Type B pancreatic cell (in vitro differentiated cells): ENCODE measurements at regions not wholly inside any gene's neighbourhood (a gene's known extent, or its start where the extent isn't known, plus 50 kb on each side); places are given as distances from the start of the nearest gene placed in this dataset.

Experiments
- DNase-seq: peaks from one replicate; pipeline ENCODE4 v3.0.0; 2021; ENCODE audit warnings: mixed read lengths; ENCODE audit not compliant: unreplicated experiment; ENCODE audit errors: extremely low spot score
- H3K27ac Mint-ChIP-seq: 2 replicates; pipeline ENCODE4 v1.8.0; 2021; ENCODE audit warnings: mild to moderate bottlenecking, mixed read lengths
- H3K27me3 Mint-ChIP-seq: 2 replicates; pipeline ENCODE4 v1.8.0; 2021; ENCODE audit warnings: mixed read lengths
- H3K36me3 Mint-ChIP-seq: 2 replicates; pipeline ENCODE4 v1.8.0; 2021; ENCODE audit warnings: mixed read lengths
- H3K4me1 Mint-ChIP-seq: one replicate; pipeline ENCODE4 v1.8.0; 2021; ENCODE audit warnings: mixed read lengths; ENCODE audit not compliant: unreplicated experiment
- H3K4me3 Mint-ChIP-seq: 2 replicates; pipeline ENCODE4 v1.8.0; 2021; ENCODE audit warnings: mild to moderate bottlenecking, mixed read lengths
- H3K9me3 Mint-ChIP-seq: 2 replicates; pipeline ENCODE4 v1.8.0; 2021; ENCODE audit warnings: mixed read lengths
- TF ChIP-seq, protein P1 (sequence below): fragments of 200-600 bp; sonication (generic); conservative IDR thresholded peaks from 2 replicates; pipeline ENCODE4 v1.5.0; 2021; ENCODE audit warnings: antibody characterized with exemption, mild to moderate bottlenecking

DNA sequence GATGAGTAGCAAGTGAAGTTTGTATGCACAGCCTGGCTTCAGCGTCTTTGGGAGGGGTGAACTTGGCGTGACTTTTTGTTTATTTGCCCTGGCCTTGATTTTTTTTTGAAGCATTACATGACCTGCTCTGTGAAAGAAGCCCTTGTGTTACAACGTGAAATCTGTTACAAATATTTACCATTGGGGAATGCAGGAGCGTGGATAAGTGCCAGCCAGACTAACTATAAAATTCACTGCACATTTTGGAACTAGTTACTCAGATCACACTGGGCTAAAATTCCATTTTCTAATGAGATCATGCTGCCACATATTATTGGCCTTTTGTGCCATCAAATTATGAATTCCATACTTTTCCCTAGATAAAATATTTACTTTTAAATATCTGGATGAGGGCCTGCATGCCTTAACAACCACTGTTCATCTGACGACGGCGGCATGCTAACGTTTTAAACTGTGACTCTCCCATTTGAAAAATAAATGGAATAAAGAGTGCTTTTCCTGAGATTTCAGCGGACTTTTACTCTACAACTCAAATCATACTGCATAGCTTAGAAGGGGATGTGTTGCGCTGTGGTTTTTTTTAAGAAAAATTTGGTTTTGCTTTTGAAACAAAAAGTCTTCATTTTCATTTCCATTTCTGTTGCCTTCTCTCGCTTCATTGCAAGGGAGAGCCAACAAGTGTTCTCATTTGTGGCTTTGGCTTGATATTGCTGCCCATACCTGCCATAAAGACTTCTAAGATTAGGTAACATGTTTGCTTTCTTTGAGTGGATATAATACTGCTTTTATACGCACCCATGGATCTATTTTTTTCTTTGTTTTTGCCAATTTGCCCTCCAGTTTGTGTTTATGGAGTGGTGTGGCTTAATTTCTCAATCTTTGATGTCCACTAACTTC lies 352.2 kb downstream of the TFEC start:
- Mint-ChIP-seq H3K4me3 (no peak overlapping the region), H3K27me3 (peaks cover 3% of the 10 kb centered on the region), H3K4me1 (peaks cover 26% of the 10 kb centered on the region), H3K27ac (no peak overlapping the region), H3K9me3 (no peaks in the 10 kb centered on the region), H3K36me3 (no peaks in the 10 kb centered on the region)
- no peak for DNase-seq
- TF ChIP-seq, protein P1, sequence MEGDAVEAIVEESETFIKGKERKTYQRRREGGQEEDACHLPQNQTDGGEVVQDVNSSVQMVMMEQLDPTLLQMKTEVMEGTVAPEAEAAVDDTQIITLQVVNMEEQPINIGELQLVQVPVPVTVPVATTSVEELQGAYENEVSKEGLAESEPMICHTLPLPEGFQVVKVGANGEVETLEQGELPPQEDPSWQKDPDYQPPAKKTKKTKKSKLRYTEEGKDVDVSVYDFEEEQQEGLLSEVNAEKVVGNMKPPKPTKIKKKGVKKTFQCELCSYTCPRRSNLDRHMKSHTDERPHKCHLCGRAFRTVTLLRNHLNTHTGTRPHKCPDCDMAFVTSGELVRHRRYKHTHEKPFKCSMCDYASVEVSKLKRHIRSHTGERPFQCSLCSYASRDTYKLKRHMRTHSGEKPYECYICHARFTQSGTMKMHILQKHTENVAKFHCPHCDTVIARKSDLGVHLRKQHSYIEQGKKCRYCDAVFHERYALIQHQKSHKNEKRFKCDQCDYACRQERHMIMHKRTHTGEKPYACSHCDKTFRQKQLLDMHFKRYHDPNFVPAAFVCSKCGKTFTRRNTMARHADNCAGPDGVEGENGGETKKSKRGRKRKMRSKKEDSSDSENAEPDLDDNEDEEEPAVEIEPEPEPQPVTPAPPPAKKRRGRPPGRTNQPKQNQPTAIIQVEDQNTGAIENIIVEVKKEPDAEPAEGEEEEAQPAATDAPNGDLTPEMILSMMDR: no peak

- TF ChIP-seq, protein P1: no peak
- Mint-ChIP-seq H3K9me3 (no peaks in the 10 kb centered on the region), H3K4me1 (peaks cover 26% of the 10 kb centered on the region), H3K4me3 (no peak overlapping the region), H3K27ac (no peak overlapping the region), H3K27me3 (peaks cover 3% of the 10 kb centered on the region), H3K36me3 (no peaks in the 10 kb centered on the region)
- DNase-seq: no peak
Measured at GRCh38 chr7:115676707-115677106, 353.9 kb downstream of the TFEC start.

DNA sequence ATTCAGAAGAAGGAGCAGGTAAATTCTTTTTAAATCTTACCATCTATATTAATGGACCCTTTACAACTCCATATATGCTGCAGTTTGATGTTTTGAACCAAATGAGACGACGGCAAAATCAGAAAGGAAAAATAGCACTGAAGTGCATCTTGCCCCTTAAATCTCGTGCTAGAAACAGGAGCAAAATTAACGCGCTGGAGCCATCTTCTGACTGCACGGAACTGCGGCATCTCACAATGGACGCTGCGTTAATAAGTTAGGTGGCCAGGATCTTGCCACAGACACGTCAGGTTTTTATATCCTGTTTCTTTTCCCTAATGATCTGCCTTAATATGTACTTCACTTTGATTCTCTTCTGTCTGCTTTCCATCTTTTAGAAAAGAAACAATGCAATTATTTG lies 354.5 kb downstream of the TFEC start:
- peaks cover 3% of the 10 kb centered on the region for H3K27me3 Mint-ChIP-seq
- no peak for DNase-seq
- no peak overlapping the region for H3K4me3 Mint-ChIP-seq
- H3K36me3 Mint-ChIP-seq: no peaks in the 10 kb centered on the region
- H3K27ac Mint-ChIP-seq: peak overlapping the region; percentile 7
- TF ChIP-seq, protein P1: peak; percentile 50
- H3K9me3 Mint-ChIP-seq: no peaks in the 10 kb centered on the region
- peaks cover 26% of the 10 kb centered on the region for H3K4me1 Mint-ChIP-seq

DNA sequence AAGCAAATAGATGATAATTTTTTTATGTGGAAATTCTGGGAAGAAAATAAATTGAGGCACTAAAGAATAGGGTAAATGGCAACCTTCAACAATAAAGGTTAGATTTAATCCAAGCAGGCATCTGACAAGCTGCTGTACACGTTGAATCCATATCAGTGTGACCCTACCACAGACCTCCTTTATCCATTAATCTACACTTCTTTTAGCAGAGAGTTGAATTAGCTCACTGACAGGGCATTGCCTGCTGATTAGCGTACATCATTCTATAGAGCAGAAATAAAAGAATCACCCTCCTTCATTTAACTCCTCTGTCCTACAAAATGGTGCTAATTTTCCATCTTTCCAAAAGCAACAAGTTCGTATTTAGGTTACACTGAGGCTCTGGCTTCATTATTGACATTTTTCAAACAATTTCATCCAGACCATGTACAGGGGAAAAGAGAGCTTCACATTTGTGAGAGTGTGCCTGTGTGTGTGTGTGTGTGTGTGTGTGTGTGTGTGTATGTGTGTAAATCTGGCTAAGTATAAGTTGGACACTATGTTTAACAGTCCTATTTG lies 356.0 kb downstream of the TFEC start:
- Mint-ChIP-seq H3K36me3 (no peaks in the 10 kb centered on the region), H3K9me3 (no peaks in the 10 kb centered on the region), H3K4me3 (no peak overlapping the region), H3K27me3 (peaks cover 3% of the 10 kb centered on the region), H3K27ac (no peak overlapping the region), H3K4me1 (peaks cover 23% of the 10 kb centered on the region)
- no peak for DNase-seq
- TF ChIP-seq, protein P1: no peak

- Mint-ChIP-seq H3K4me1 (peaks cover 11% of the 10 kb centered on the region), H3K36me3 (no peaks in the 10 kb centered on the region), H3K4me3 (no peak overlapping the region), H3K9me3 (no peaks in the 10 kb centered on the region), H3K27me3 (peaks cover 3% of the 10 kb centered on the region), H3K27ac (no peak overlapping the region)
- DNase-seq: no peak
- TF ChIP-seq, protein P1: no peak
Measured at GRCh38 chr7:115672024-115672423, 358.5 kb downstream of the TFEC start.
